Mesenchymal stem cell (in vitro differentiated cells and primary cell): ENCODE measurements at regions not wholly inside any gene's neighbourhood (a gene's known extent, or its start where the extent isn't known, plus 50 kb on each side); places are given as distances from the start of the nearest gene placed in this dataset.
A peak's percentile ranks its signal among the peaks of the same experiment; 100 is the strongest.

Source experiments
- DNase-seq: peaks from one replicate; pipeline ENCODE4 v3.0.0-alpha.2; 2013
- H2AFZ ChIP-seq: one replicate; pipeline ENCODE4 v1.6.1; 2013; ENCODE audit warnings: low read depth, mild to moderate bottlenecking, control low read depth, inconsistent platforms, low read length, moderate library complexity
- H2AK5ac ChIP-seq: 2 replicates; pipeline ENCODE4 v1.6.1; 2013; ENCODE audit warnings: low read length, moderate library complexity, mild to moderate bottlenecking, inconsistent platforms; ENCODE audit not compliant: severe bottlenecking
- H2BK120ac ChIP-seq: one replicate; pipeline ENCODE4 v1.6.1; 2013; ENCODE audit warnings: low read depth, mild to moderate bottlenecking, inconsistent platforms, low read length, moderate library complexity
- H2BK12ac ChIP-seq, 2 experiments: one replicate each; pipeline ENCODE4 v1.6.1; 2013; ENCODE audit warnings: inconsistent platforms in 2 of 2, low read length in 2 of 2, mild to moderate bottlenecking in 2 of 2, moderate library complexity in 2 of 2, control low read depth in 1 of 2
- H2BK15ac ChIP-seq: one replicate; pipeline ENCODE4 v1.6.1; 2013; ENCODE audit warnings: mild to moderate bottlenecking, low read depth, inconsistent platforms; ENCODE audit not compliant: poor library complexity, severe bottlenecking
- H2BK5ac ChIP-seq: 2 replicates; pipeline ENCODE4 v1.6.1; 2013; ENCODE audit warnings: low read depth, mild to moderate bottlenecking, low read length, control low read depth, inconsistent platforms; ENCODE audit not compliant: poor library complexity, severe bottlenecking
- H3K14ac ChIP-seq, 2 experiments: one replicate each; pipeline ENCODE4 v1.6.1; 2013; ENCODE audit warnings: inconsistent platforms in 2 of 2, low read length in 2 of 2, control low read depth in 1 of 2, mild to moderate bottlenecking in 1 of 2, moderate library complexity in 1 of 2
- H3K18ac ChIP-seq, 2 experiments: one replicate each; pipeline ENCODE4 v1.6.1; 2013; ENCODE audit warnings: inconsistent platforms in 2 of 2, low read length in 2 of 2, control low read depth in 1 of 2, low read depth in 1 of 2, mild to moderate bottlenecking in 1 of 2
- H3K23ac ChIP-seq, 2 experiments: one replicate each; pipeline ENCODE4 v1.6.1; 2013; ENCODE audit warnings: inconsistent platforms in 2 of 2, low read length in 2 of 2, mild to moderate bottlenecking in 2 of 2, moderate library complexity in 2 of 2, control low read depth in 1 of 2
- H3K27ac ChIP-seq: 2 replicates; pipeline ENCODE4 v1.5.1; 2013; ENCODE audit warnings: mild to moderate bottlenecking, moderate library complexity, low read length, control low read depth, inconsistent platforms; ENCODE audit not compliant: poor library complexity, severe bottlenecking
- H3K27me3 ChIP-seq, 2 experiments: 2 replicates each; pipeline versions ENCODE4 v1.6.1 to v1.7.0; 2013; ENCODE audit warnings: low read length in 2 of 2, mild to moderate bottlenecking in 2 of 2, moderate library complexity in 2 of 2, control low read depth in 1 of 2, inconsistent platforms in 1 of 2; ENCODE audit not compliant: control insufficient read depth in 1 of 2, insufficient read depth in 1 of 2
- H3K36me3 ChIP-seq, 2 experiments: 2 replicates each; pipeline versions ENCODE4 v1.6.1 to v1.7.0; 2013; ENCODE audit warnings: low read length in 2 of 2, control low read depth in 1 of 2, inconsistent platforms in 1 of 2, low read depth in 1 of 2, mild to moderate bottlenecking in 1 of 2; ENCODE audit not compliant: insufficient read depth in 2 of 2, control insufficient read depth in 1 of 2
- H3K4ac ChIP-seq, 2 experiments: one replicate each; pipeline ENCODE4 v1.6.1; 2013; ENCODE audit warnings: inconsistent platforms in 2 of 2, low read length in 2 of 2, mild to moderate bottlenecking in 2 of 2, moderate library complexity in 2 of 2, control low read depth in 1 of 2, low read depth in 1 of 2
- H3K4me1 ChIP-seq: 2 replicates; pipeline ENCODE4 v1.6.1; 2013; ENCODE audit warnings: low read depth, low read length, control low read depth; ENCODE audit not compliant: control insufficient read depth, insufficient read depth
- H3K4me2 ChIP-seq: 2 replicates; pipeline ENCODE4 v1.6.1; 2013; ENCODE audit warnings: low read length, mild to moderate bottlenecking, inconsistent platforms; ENCODE audit not compliant: poor library complexity, severe bottlenecking
- H3K4me3 ChIP-seq, 2 experiments: 2 replicates each; pipeline versions ENCODE4 v1.5.1 to v1.7.0; 2013; ENCODE audit warnings: low read length in 2 of 2, mild to moderate bottlenecking in 2 of 2, control low read depth in 1 of 2, low read depth in 1 of 2; ENCODE audit not compliant: insufficient read depth in 1 of 2
- H3K79me1 ChIP-seq: replicated peaks from 2 replicates; pipeline ENCODE4 v1.6.1; 2013; ENCODE audit warnings: mild to moderate bottlenecking, control low read depth, low read length, inconsistent platforms; ENCODE audit not compliant: poor library complexity, severe bottlenecking
- H3K9ac ChIP-seq: 2 replicates; pipeline ENCODE4 v1.7.0; 2013; ENCODE audit warnings: mild to moderate bottlenecking, low read length, moderate library complexity
- H3K9me3 ChIP-seq: 2 replicates; pipeline ENCODE4 v1.7.0; 2013; ENCODE audit warnings: mild to moderate bottlenecking, low read length; ENCODE audit not compliant: control insufficient read depth
- H4K8ac ChIP-seq: one replicate; pipeline ENCODE4 v1.6.1; 2013; ENCODE audit warnings: inconsistent platforms, mild to moderate bottlenecking, low read length, moderate library complexity
- H4K91ac ChIP-seq: one replicate; pipeline ENCODE4 v1.6.1; 2013; ENCODE audit warnings: mild to moderate bottlenecking, low read length, inconsistent platforms
- WGBS: methylation state at CpG from one replicate; pipeline ENCODE4 v1.1.7; 2013; ENCODE audit warnings: mixed read lengths; 5-methylcytosine and 5-hydroxymethylcytosine counted together

DNA sequence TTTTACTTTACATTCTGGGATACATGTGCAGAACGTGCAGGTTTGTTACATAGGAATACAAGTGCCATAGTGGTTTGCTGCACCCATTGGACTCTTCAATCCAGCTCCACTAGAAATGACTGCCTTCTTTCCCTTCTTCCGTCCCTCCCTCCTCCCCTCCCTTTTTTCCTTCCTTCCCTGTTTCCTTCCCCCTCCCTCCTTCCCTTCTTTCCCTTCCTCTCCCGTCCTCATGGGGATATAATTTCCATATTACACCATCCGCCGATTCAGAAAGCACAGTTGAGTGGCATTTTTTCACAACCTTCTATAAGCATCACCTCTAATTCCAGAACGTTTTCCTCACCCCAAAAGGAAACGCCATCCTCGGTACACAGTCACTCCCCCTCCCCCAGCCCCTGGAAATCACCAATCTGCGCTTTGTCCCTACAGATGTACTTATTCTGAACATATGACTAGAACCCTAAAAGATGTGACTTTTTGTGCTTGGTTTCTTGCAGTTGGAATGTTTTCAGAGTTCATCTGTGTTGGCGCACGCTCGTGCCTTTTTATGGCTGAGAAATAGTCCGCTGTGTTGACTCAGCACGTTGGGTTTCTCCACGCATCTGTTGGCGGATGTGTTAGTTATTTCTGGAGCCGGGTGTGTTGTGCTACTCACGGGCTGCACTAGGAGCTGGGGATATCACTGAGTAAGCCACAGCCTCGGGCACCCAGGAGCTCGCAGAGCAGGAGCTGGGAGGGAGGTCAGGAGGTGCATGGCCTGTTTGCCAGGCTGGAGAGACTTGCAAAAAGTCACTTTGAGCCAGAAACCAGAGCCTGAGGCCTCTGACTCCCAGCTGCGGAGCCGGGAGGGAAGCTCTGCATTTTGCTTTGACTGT lies 336.4 kb downstream of the SEC14L1 start:
- Histone ChIP-seq H3K79me1 (peaks cover 9% of the 10 kb centered on the region), H3K9me3 (no peaks in the 10 kb centered on the region), H2BK5ac (peak overlapping the region; percentile 40), H3K27ac (peak overlapping the region; percentile 85), H3K18ac (peak overlapping the region; percentile 86 to 95), H2BK120ac (peak overlapping the region; percentile 22), H3K4me2 (peak overlapping the region; percentile 47), H2BK15ac (no peak overlapping the region), H4K8ac (peak overlapping the region; percentile 59), H3K14ac (peak overlapping the region in 1 of 2 experiments; percentile 84), H3K36me3 (peaks cover 10 to 20% of the 10 kb centered on the region in 2 experiments), H3K23ac (no peak overlapping the region), H2AK5ac (peak overlapping the region; percentile 63), H3K9ac (peak overlapping the region; percentile 77), H3K4me3 (peak overlapping the region in 1 of 2 experiments; percentile 61), H2BK12ac (peak overlapping the region in 1 of 2 experiments; percentile 38), H3K27me3 (no peaks in the 10 kb centered on the region), H4K91ac (peak overlapping the region; percentile 80), H3K4me1 (peaks cover 78% of the 10 kb centered on the region), H2AFZ (no peak overlapping the region), H3K4ac (peak overlapping the region; percentile 55 to 91)
- 6% methylated on average over 21 of the region's 22 CpGs for WGBS
- DNase-seq: peak; percentile 98

DNA sequence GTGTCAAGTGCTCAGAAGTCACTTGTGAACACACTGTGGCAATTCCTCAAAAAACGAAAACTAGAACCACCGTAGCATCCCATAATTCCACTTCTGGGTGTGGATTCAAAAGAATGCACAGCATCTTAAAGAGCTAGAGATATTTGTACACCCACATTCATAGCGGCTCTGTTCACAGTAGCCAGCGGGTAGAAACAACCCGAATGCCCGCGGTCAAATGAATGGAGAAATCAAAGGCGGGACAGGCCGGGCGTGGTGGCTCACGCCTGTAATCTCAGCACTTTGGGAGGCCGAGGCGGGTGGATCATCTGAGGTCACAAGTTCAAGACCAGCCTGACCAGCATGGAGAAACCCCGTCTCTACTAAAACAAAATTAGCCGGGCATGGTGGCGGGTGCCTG lies 337.5 kb downstream of the SEC14L1 start:
- no peak overlapping the region for H2BK15ac ChIP-seq
- H3K27me3 ChIP-seq: no peaks in the 10 kb centered on the region
- H3K4me2 ChIP-seq: no peak overlapping the region
- no peaks in the 10 kb centered on the region for H3K9me3 ChIP-seq
- no peak overlapping the region for H2BK5ac ChIP-seq
- no peak overlapping the region for H3K14ac ChIP-seq
- no peak for DNase-seq
- H3K4ac ChIP-seq: no peak overlapping the region
- no peak overlapping the region for H3K23ac ChIP-seq
- 87% methylated on average over 16 of the region's 16 CpGs for WGBS
- H2AFZ ChIP-seq: no peak overlapping the region
- H4K91ac ChIP-seq: no peak overlapping the region
- H3K27ac ChIP-seq: peak overlapping the region; percentile 85
- peaks cover 74% of the 10 kb centered on the region for H3K4me1 ChIP-seq
- no peak overlapping the region for H3K18ac ChIP-seq
- H3K79me1 ChIP-seq: peaks cover 16% of the 10 kb centered on the region
- H2BK120ac ChIP-seq: no peak overlapping the region
- no peak overlapping the region for H4K8ac ChIP-seq
- no peak overlapping the region for H2BK12ac ChIP-seq
- no peak overlapping the region for H2AK5ac ChIP-seq
- H3K36me3 ChIP-seq: peaks cover 21 to 31% of the 10 kb centered on the region in 2 experiments
- peak overlapping the region in 1 of 2 experiments; percentile 61 for H3K4me3 ChIP-seq
- peak overlapping the region; percentile 77 for H3K9ac ChIP-seq

DNA sequence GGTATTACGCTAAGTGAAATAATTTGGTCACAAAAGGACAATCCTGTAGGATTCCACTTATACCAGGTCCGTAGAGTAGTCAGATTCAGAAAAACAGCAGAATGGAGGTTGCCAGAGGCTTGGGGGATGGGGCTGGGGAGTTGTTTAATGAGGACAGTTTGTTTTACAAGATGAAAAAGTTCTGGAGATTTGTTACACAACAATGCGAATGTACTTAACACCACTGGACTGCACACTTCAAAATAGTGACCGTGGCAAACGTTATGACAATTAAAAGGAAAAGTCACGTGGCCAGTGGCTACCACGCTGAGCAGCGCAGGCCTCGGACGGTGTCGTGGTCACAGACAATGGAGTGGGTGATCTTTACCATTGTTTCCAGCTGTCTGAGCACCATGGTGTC lies 338.1 kb downstream of the SEC14L1 start:
- WGBS: 74% methylated on average over 11 of the region's 11 CpGs
- no peak overlapping the region for H3K4me2 ChIP-seq

More for the DNA sequence above, 338.1 kb downstream of the SEC14L1 start:
- Histone ChIP-seq H3K4me3 (no peak overlapping the region), H2AFZ (no peak overlapping the region), H3K14ac (peak overlapping the region in 1 of 2 experiments; percentile 90), H3K27me3 (no peaks in the 10 kb centered on the region), H2AK5ac (peak overlapping the region; percentile 53), H2BK120ac (peak overlapping the region; percentile 90), H3K4me1 (peaks cover 72% of the 10 kb centered on the region), H4K8ac (peak overlapping the region; percentile 87), H3K27ac (peak overlapping the region; percentile 18), H3K9ac (no peak overlapping the region), H3K9me3 (no peaks in the 10 kb centered on the region), H3K36me3 (peaks cover 22 to 37% of the 10 kb centered on the region in 2 experiments), H2BK5ac (no peak overlapping the region), H3K23ac (no peak overlapping the region), H4K91ac (peak overlapping the region; percentile 82), H3K4ac (peak overlapping the region; percentile 79 to 98), H3K79me1 (peaks cover 21% of the 10 kb centered on the region), H2BK15ac (no peak overlapping the region), H3K18ac (peak overlapping the region; percentile 91 to 95), H2BK12ac (peak overlapping the region; percentile 46 to 72)
- DNase-seq: peak; percentile 54
